ENCODE measurements at regions not wholly inside any gene's neighbourhood (a gene's known extent, or its start where the extent isn't known, plus 50 kb on each side); places are given as distances from the start of the nearest gene placed in this dataset.
"Not testable (repeated sequence)": the region's sequence is repeated elsewhere in the genome, so short reads cannot be mapped to it uniquely, and the experiment has no call there.

GRCh38 chr19:28577233-28577632 is 635.7 kb downstream of the UQCRFS1 start:
- peaks cover 11% of the 10 kb centered on the region; the same call in 1 of the 2 replicates for H3K9me3 ChIP-seq (ENCODE audit: insufficient read depth, low read depth, low read length)
- no peak overlapping the region for H3K4me3 ChIP-seq (ENCODE audit: low read length, poor library complexity, severe bottlenecking)
- no peak overlapping the region for H3K4me2 ChIP-seq (ENCODE audit: low read depth, low read length, poor library complexity, severe bottlenecking)
- H3K79me2 ChIP-seq (ENCODE audit: insufficient read depth, low read length), result no peaks in the 10 kb centered on the region
- no peaks in the 10 kb centered on the region for H3F3A ChIP-seq (ENCODE audit: low read depth)
- no peaks in the 10 kb centered on the region for H3K27me3 ChIP-seq (ENCODE audit: insufficient read depth, low read length, poor library complexity, severe bottlenecking)
- no peak overlapping the region for H2AFZ ChIP-seq (ENCODE audit: low read length)
- H4K20me1 ChIP-seq (ENCODE audit: insufficient read depth, low read length, poor library complexity, severe bottlenecking), result no peaks in the 10 kb centered on the region
- no peak overlapping the region for H3K9ac ChIP-seq (ENCODE audit: low read depth, low read length, poor library complexity, severe bottlenecking)
- H3K36me3 ChIP-seq (ENCODE audit: insufficient read depth, low read length), result no peaks in the 10 kb centered on the region
- no peaks in the 10 kb centered on the region for H3K9me2 ChIP-seq (replicated peaks; ENCODE audit: low read depth, low read length)
- H3K4me1 ChIP-seq (ENCODE audit: insufficient read depth, low read length, poor library complexity, severe bottlenecking), result no peaks in the 10 kb centered on the region
- TF ChIP-seq CTCF (conservative IDR thresholded peaks at IDR 0.05; ENCODE audit: low read length), result no peak
- no peak for TF ChIP-seq EZH2phosphoT487 (IDR thresholded peaks at IDR 0.05; ENCODE audit: borderline replicate concordance)

GRCh38 chr19:28575816-28576215 is 637.1 kb downstream of the UQCRFS1 start:
- no peaks in the 10 kb centered on the region for H3K27me3 ChIP-seq (ENCODE audit: insufficient read depth, low read length, poor library complexity, severe bottlenecking)
- no peak overlapping the region for H3K9ac ChIP-seq (ENCODE audit: low read depth, low read length, poor library complexity, severe bottlenecking)
- no peak for TF ChIP-seq CTCF (conservative IDR thresholded peaks at IDR 0.05; ENCODE audit: low read length)
- TF ChIP-seq EZH2phosphoT487 (IDR thresholded peaks at IDR 0.05; ENCODE audit: borderline replicate concordance), result no peak
- no peaks in the 10 kb centered on the region for H4K20me1 ChIP-seq (ENCODE audit: insufficient read depth, low read length, poor library complexity, severe bottlenecking)
- no peaks in the 10 kb centered on the region for H3K4me1 ChIP-seq (ENCODE audit: insufficient read depth, low read length, poor library complexity, severe bottlenecking)
- no peak overlapping the region for H3K4me2 ChIP-seq (ENCODE audit: low read depth, low read length, poor library complexity, severe bottlenecking)
- H3K36me3 ChIP-seq (ENCODE audit: insufficient read depth, low read length), result no peaks in the 10 kb centered on the region
- peaks cover 11% of the 10 kb centered on the region; the same call in 1 of the 2 replicates for H3K9me3 ChIP-seq (ENCODE audit: insufficient read depth, low read depth, low read length)
- no peaks in the 10 kb centered on the region for H3K9me2 ChIP-seq (replicated peaks; ENCODE audit: low read depth, low read length)
- H2AFZ ChIP-seq (ENCODE audit: low read length), result no peak overlapping the region
- H3K4me3 ChIP-seq (ENCODE audit: low read length, poor library complexity, severe bottlenecking), result no peak overlapping the region
- no peaks in the 10 kb centered on the region for H3K79me2 ChIP-seq (ENCODE audit: insufficient read depth, low read length)
- no peaks in the 10 kb centered on the region for H3F3A ChIP-seq (ENCODE audit: low read depth)

DNA sequence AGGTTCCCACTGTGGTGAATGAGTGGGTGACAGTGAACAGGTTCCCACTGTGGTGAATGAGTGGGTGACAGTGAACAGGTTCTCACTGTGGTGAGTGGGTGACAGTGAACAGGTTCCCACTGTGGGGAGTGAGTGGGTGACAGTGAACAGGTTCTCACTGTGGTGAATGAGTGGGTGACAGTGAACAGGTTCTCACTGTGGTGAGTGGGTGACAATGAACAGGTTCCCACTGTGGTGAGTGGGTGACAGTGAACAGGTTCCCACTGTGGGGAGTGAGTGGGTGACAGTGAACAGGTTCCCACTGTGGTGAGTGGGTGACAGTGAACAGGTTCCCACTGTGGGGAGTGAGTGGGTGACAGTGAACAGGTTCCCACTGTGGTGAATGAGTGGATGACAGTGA is 637.6 kb downstream of the UQCRFS1 start:
- H4K20me1 ChIP-seq (ENCODE audit: insufficient read depth, low read length, poor library complexity, severe bottlenecking); H2AFZ ChIP-seq (ENCODE audit: low read length); H3F3A ChIP-seq (ENCODE audit: low read depth); H3K27me3 ChIP-seq (ENCODE audit: insufficient read depth, low read length, poor library complexity, severe bottlenecking); H3K36me3 ChIP-seq (ENCODE audit: insufficient read depth, low read length); H3K4me1 ChIP-seq (ENCODE audit: insufficient read depth, low read length, poor library complexity, severe bottlenecking); H3K9ac ChIP-seq (ENCODE audit: low read depth, low read length, poor library complexity, severe bottlenecking); H3K4me3 ChIP-seq (ENCODE audit: low read length, poor library complexity, severe bottlenecking); H3K4me2 ChIP-seq (ENCODE audit: low read depth, low read length, poor library complexity, severe bottlenecking); H3K79me2 ChIP-seq (ENCODE audit: insufficient read depth, low read length); H3K9me2 ChIP-seq (replicated peaks; ENCODE audit: low read depth, low read length): not testable (repeated sequence)
- peaks cover 11% of the 10 kb centered on the region; the same call in 1 of the 2 replicates for H3K9me3 ChIP-seq (ENCODE audit: insufficient read depth, low read depth, low read length)

GRCh38 chr19:28574212-28574611 is 638.7 kb downstream of the UQCRFS1 start:
- Histone ChIP-seq H3K9me3 (ENCODE audit: insufficient read depth, low read depth, low read length) (peaks cover 14% of the 10 kb centered on the region; the same call in 1 of the 2 replicates), H3F3A (ENCODE audit: low read depth) (no peaks in the 10 kb centered on the region), H2AFZ (ENCODE audit: low read length) (no peak overlapping the region), H3K36me3 (ENCODE audit: insufficient read depth, low read length) (no peaks in the 10 kb centered on the region), H4K20me1 (ENCODE audit: insufficient read depth, low read length, poor library complexity, severe bottlenecking) (no peaks in the 10 kb centered on the region), H3K9me2 (replicated peaks; ENCODE audit: low read depth, low read length) (no peaks in the 10 kb centered on the region), H3K4me3 (ENCODE audit: low read length, poor library complexity, severe bottlenecking) (no peak overlapping the region), H3K9ac (ENCODE audit: low read depth, low read length, poor library complexity, severe bottlenecking) (no peak overlapping the region), H3K79me2 (ENCODE audit: insufficient read depth, low read length) (no peaks in the 10 kb centered on the region), H3K4me2 (ENCODE audit: low read depth, low read length, poor library complexity, severe bottlenecking) (no peak overlapping the region), H3K4me1 (ENCODE audit: insufficient read depth, low read length, poor library complexity, severe bottlenecking) (no peaks in the 10 kb centered on the region), H3K27me3 (ENCODE audit: insufficient read depth, low read length, poor library complexity, severe bottlenecking) (no peaks in the 10 kb centered on the region)
- no peak for TF ChIP-seq CTCF (conservative IDR thresholded peaks at IDR 0.05; ENCODE audit: low read length)
- TF ChIP-seq EZH2phosphoT487 (IDR thresholded peaks at IDR 0.05; ENCODE audit: borderline replicate concordance), result no peak

Data from Loucy (cell line).